K562 (cell line): ENCODE measurements at regions not wholly inside any gene's neighbourhood (a gene's known extent, or its start where the extent isn't known, plus 50 kb on each side); places are given as distances from the start of the nearest gene placed in this dataset.

ENCODE experiments used
- ATAC-seq: fragments of 200-7000 bp; cut with Tn5 transposase; 3 replicates; pipeline ENCODE4 v1.9.1; 2020; ENCODE audit warnings: moderate library complexity
- BruUV-seq: library from RNA; stranded (reverse); fragments of 400-500 nt; replicated peaks from 2 replicates; lab custom pipeline; 2021; lab: Mats Ljungman, UMichigan
- CTCF ChIA-PET: fragments of 300-600 bp; formaldehyde crosslinking; extraction: SDS; loops from one replicate; lab custom pipeline; 2021; ENCODE audit warnings: low intra/inter-chr PET ratio; lab: Yijun Ruan, JAX
- POLR2A ChIA-PET: fragments of 300-600, 350-650 bp; sonication (Branson Sonifier 250); formaldehyde crosslinking; extraction: SDS; loops from one replicate; lab custom pipeline; 2021; ENCODE audit warnings: antibody characterized with exemption, inconsistent platforms; lab: Yijun Ruan, JAX
- DNase-seq, 4 experiments: peaks; one replicate each; pipeline versions ENCODE4 v3.0.0 to v3.0.0-alpha.2; 2011 to 2018; ENCODE audit warnings: low spot score in 3 of 4, mixed read lengths in 3 of 4; ENCODE audit errors: extremely low read depth in 1 of 4
- FAIRE-seq: peaks from 2 replicates; lab custom pipeline; 2011; peaks lifted over from hg19 to GRCh38; lab: Jason Lieb, UNC
- H2AFZ ChIP-seq: 2 replicates; pipeline ENCODE4 v1.6.0; 2011; ENCODE audit warnings: low read depth, low read length, control low read depth, inconsistent platforms
- H3K27ac ChIP-seq: fragments of 200-600 bp; 3 replicates; pipeline ENCODE4 v1.8.0; 2011; ENCODE audit warnings: low read depth, mild to moderate bottlenecking, control low read depth, inconsistent platforms, low read length, moderate library complexity, mixed read lengths; ENCODE audit errors: extremely low read depth
- H3K27me3 ChIP-seq, 2 experiments: fragments of 300-600 bp in 1 of 2; 2 replicates in 1 of 2; 3 replicates in 1 of 2; pipeline versions ENCODE4 v1.6.0 to v1.8.0; 2011; ENCODE audit warnings: inconsistent platforms in 2 of 2, low read length in 2 of 2, mild to moderate bottlenecking in 1 of 2, mixed read lengths in 1 of 2, moderate library complexity in 1 of 2; ENCODE audit not compliant: control insufficient read depth in 2 of 2, insufficient read depth in 2 of 2
- H3K36me3 ChIP-seq: fragments of 300-600 bp; 3 replicates; pipeline ENCODE4 v1.8.0; 2011; ENCODE audit warnings: mild to moderate bottlenecking, low read length, inconsistent platforms; ENCODE audit not compliant: control insufficient read depth, insufficient read depth
- H3K4me1 ChIP-seq, 2 experiments: fragments of 200-600 bp in 1 of 2; replicated peaks in 1 of 2; 2 replicates in 1 of 2; 3 replicates in 1 of 2; pipeline versions ENCODE4 v1.5.1 to v1.8.0; 2011; ENCODE audit warnings: inconsistent platforms in 2 of 2, low read length in 2 of 2, mild to moderate bottlenecking in 1 of 2, mixed read lengths in 1 of 2, moderate library complexity in 1 of 2; ENCODE audit not compliant: control insufficient read depth in 2 of 2, insufficient read depth in 2 of 2
- H3K4me2 ChIP-seq: 2 replicates; pipeline ENCODE4 v1.6.1; 2011; ENCODE audit warnings: low read length, control low read depth, inconsistent platforms, mixed read lengths; ENCODE audit not compliant: insufficient read depth
- H3K4me3 ChIP-seq: fragments of 200-600 bp; sonication (generic), shearing (Covaris generic); 2 replicates; pipeline ENCODE4 v1.5.1; 2016; ENCODE audit warnings: control low read depth, inconsistent platforms
- H3K79me2 ChIP-seq: fragments of 200-600 bp; 3 replicates; pipeline ENCODE4 v1.8.0; 2011; ENCODE audit warnings: low read length, inconsistent platforms; ENCODE audit not compliant: control insufficient read depth, insufficient read depth
- H3K9ac ChIP-seq, 2 experiments: 2 replicates each; pipeline versions ENCODE4 v1.6.0 to v1.6.1; 2011; ENCODE audit warnings: low read depth in 2 of 2, low read length in 2 of 2, control low read depth in 1 of 2, inconsistent platforms in 1 of 2, mild to moderate bottlenecking in 1 of 2, mixed read lengths in 1 of 2; ENCODE audit not compliant: insufficient read depth in 1 of 2
- H3K9me1 ChIP-seq: one replicate; pipeline ENCODE4 v1.6.0; 2011; ENCODE audit warnings: inconsistent platforms, mild to moderate bottlenecking, low read length, moderate library complexity; ENCODE audit not compliant: control insufficient read depth, insufficient read depth
- H3K9me3 ChIP-seq: replicated peaks from 2 replicates; pipeline ENCODE4 v1.5.1; 2011; ENCODE audit warnings: low read depth, low read length, inconsistent platforms; ENCODE audit not compliant: control insufficient read depth, insufficient read depth
- H4K20me1 ChIP-seq: replicated peaks from 2 replicates; pipeline ENCODE4 v1.6.1; 2011; ENCODE audit warnings: low read length, inconsistent platforms, mixed read lengths; ENCODE audit not compliant: control insufficient read depth, insufficient read depth
- CBFB ChIP-seq: sonication (generic); formaldehyde crosslinking; IDR thresholded peaks from 2 replicates; pipeline ENCODE4 v1.4.0; 2020; ENCODE audit warnings: mild to moderate bottlenecking, missing genetic modification reagents
- CEBPB ChIP-seq: fragments of 450-650 bp; IDR thresholded peaks from 2 replicates; pipeline ENCODE4 v1.6.1; 2016; ENCODE audit warnings: missing genetic modification characterization, missing compliant biosample characterization
- CEBPG ChIP-seq, 3 experiments: fragments of 200-800 bp in 1 of 3; sonication (Bioruptor generic) in 1 of 3; sonication (generic) in 1 of 3; formaldehyde crosslinking in 1 of 3; IDR thresholded peaks in 2 of 3; conservative IDR thresholded peaks in 1 of 3; 2 replicates each; pipeline versions ENCODE4 v1.6.1 to v1.8.0; 2016 to 2022; ENCODE audit warnings: missing compliant biosample characterization in 2 of 3, missing genetic modification characterization in 2 of 3, mild to moderate bottlenecking in 1 of 3, missing genetic modification reagents in 1 of 3
- CTBP1 ChIP-seq: fragments of 450-650 bp; IDR thresholded peaks from 2 replicates; pipeline ENCODE4 v1.6.1; 2016; ENCODE audit warnings: borderline replicate concordance
- HIVEP1 ChIP-seq: fragments of 250-450 bp; sonication (Bioruptor Pico); IDR thresholded peaks from 2 replicates; pipeline ENCODE4 v1.4.0; 2020; ENCODE audit warnings: mild to moderate bottlenecking
- L3MBTL2 ChIP-seq: fragments of 450-650 bp; IDR thresholded peaks from 2 replicates; pipeline ENCODE4 v1.6.1; 2016; ENCODE audit warnings: mild to moderate bottlenecking, moderate library complexity
- NCOA2 ChIP-seq, 2 experiments: fragments of 450-650 bp; IDR thresholded peaks; 2 replicates each; pipeline ENCODE4 v1.6.1; 2018; ENCODE audit warnings: mild to moderate bottlenecking in 2 of 2, moderate library complexity in 1 of 2; ENCODE audit not compliant: partially characterized antibody in 2 of 2
- TCF7 ChIP-seq: sonication (generic); IDR thresholded peaks from 2 replicates; pipeline ENCODE4 v1.6.1; 2016; ENCODE audit warnings: antibody characterized with exemption, borderline replicate concordance
- ZBTB43 ChIP-seq: sonication (generic); formaldehyde crosslinking; IDR thresholded peaks from 2 replicates; pipeline ENCODE4 v1.8.0; 2023; ENCODE audit warnings: mild to moderate bottlenecking, missing genetic modification reagents
- ZNF324 ChIP-seq: fragments of 250-450 bp; sonication (Bioruptor Pico); IDR thresholded peaks from 2 replicates; pipeline ENCODE4 v1.4.0; 2020; ENCODE audit warnings: mild to moderate bottlenecking
- WGBS: fragments of 100-300 bp; shearing (Covaris generic); methylation state at CpG from one replicate; pipeline ENCODE4 v1.1.6; 2016; ENCODE audit warnings: low coverage, mixed read lengths; ENCODE audit not compliant: insufficient coverage; ENCODE audit errors: missing lambda C conversion rate; 5-methylcytosine and 5-hydroxymethylcytosine counted together
- in situ Hi-C: fragments of 300-500 bp; cut with MboI; formaldehyde crosslinking; loops from 4 replicates; pipeline ENCODE4 v1.15.0; 2018; ENCODE audit warnings: inconsistent platforms, mixed read lengths
- intact Hi-C: fragments of 100-400 bp; cut with micrococcal nuclease; formaldehyde crosslinking; loops from 2 replicates; pipeline ENCODE4 v1.14.2; 2022

- DNase-seq (no peak), ATAC-seq (no peak), FAIRE-seq (no peak)
- H3K9me3 ChIP-seq, result no peaks in the 10 kb centered on the region
- CTCF ChIA-PET, result no interaction called here
- no peaks in the 10 kb centered on the region for H4K20me1 ChIP-seq
- in situ Hi-C loops, result no loop called here
- no peak overlapping the region for H3K27ac ChIP-seq
- no peak overlapping the region for H2AFZ ChIP-seq
- H3K9me1 ChIP-seq, result no peaks in the 10 kb centered on the region
- intact Hi-C loops, result no loop called here
- no peaks in the 10 kb centered on the region for H3K79me2 ChIP-seq
- no peaks in the 10 kb centered on the region for H3K36me3 ChIP-seq
- POLR2A ChIA-PET, result no interaction called here
- BruUV-seq, result no TSS peak
- no peak overlapping the region for H3K9ac ChIP-seq
- WGBS, result 47% methylated on average over 2 of the region's 2 CpGs
- H3K4me1 ChIP-seq, result no peaks in the 10 kb centered on the region; a peak in 2 of 5 replicates
- peaks cover 5 to 9% of the 10 kb centered on the region in 2 experiments; a peak in 2 of 5 replicates for H3K27me3 ChIP-seq
- TF ChIP-seq L3MBTL2 (no peak), CEBPB (tag) (no peak), HIVEP1 (CRISPR knock-in tag) (no peak), CTBP1 (no peak), TCF7 (no peak), CBFB (CRISPR knock-in tag) (no peak), ZNF324 (CRISPR knock-in tag) (no peak), NCOA2 (IDR thresholded peaks at IDR 0.05; ENCODE audit: partially characterized antibody in 2 of 2) (no peak)
- H3K4me3 ChIP-seq, result no peak overlapping the region
- H3K4me2 ChIP-seq, result no peak overlapping the region
Measured at GRCh38 chr5:54772684-54773083, 212.7 kb downstream of the ESM1 start.

GRCh38 chr5:54772231-54772630 is 213.2 kb downstream of the ESM1 start:
- Histone ChIP-seq H3K27me3 (peaks cover 5 to 9% of the 10 kb centered on the region in 2 experiments; a peak in 2 of 5 replicates), H3K79me2 (no peaks in the 10 kb centered on the region), H4K20me1 (no peaks in the 10 kb centered on the region), H3K4me3 (no peak overlapping the region), H3K4me2 (no peak overlapping the region)
- 10% methylated on average over 3 of the region's 3 CpGs for WGBS
- TF ChIP-seq ZBTB43 (CRISPR knock-in tag) (no peak), CEBPG (CRISPR knock-in tag; IDR thresholded peaks at IDR 0.05) (no peak), CEBPG (tag; conservative IDR thresholded peaks at IDR 0.05 in 1 of 2, IDR thresholded peaks at IDR 0.05 in 1 of 2) (peak in 1 of 2 experiments; percentile 38; a peak in 1 of 4 replicates), CEBPB (tag) (peak; percentile 58)
- TF ChIP-seq, all 486 proteins: peak for 2
- H3K27ac ChIP-seq, result no peak overlapping the region
- no peaks in the 10 kb centered on the region; a peak in 2 of 5 replicates for H3K4me1 ChIP-seq
- FAIRE-seq, result no peak
- H2AFZ ChIP-seq, result no peak overlapping the region
- no peak overlapping the region for H3K9ac ChIP-seq
- H3K9me1 ChIP-seq, result no peaks in the 10 kb centered on the region
- POLR2A ChIA-PET, result no interaction called here
- no peaks in the 10 kb centered on the region for H3K36me3 ChIP-seq
- ATAC-seq, result no peak
- H3K9me3 ChIP-seq, result no peaks in the 10 kb centered on the region
- intact Hi-C loops (no loop called here), in situ Hi-C loops (no loop called here)
- DNase-seq, result no peak
- CTCF ChIA-PET, result no interaction called here
- no TSS peak for BruUV-seq
